ENCODE measurements at regions not wholly inside any gene's neighbourhood (a gene's known extent, or its start where the extent isn't known, plus 50 kb on each side); places are given as distances from the start of the nearest gene placed in this dataset.
"Not testable (repeated sequence)": the region's sequence is repeated elsewhere in the genome, so short reads cannot be mapped to it uniquely, and the experiment has no call there.

DNA sequence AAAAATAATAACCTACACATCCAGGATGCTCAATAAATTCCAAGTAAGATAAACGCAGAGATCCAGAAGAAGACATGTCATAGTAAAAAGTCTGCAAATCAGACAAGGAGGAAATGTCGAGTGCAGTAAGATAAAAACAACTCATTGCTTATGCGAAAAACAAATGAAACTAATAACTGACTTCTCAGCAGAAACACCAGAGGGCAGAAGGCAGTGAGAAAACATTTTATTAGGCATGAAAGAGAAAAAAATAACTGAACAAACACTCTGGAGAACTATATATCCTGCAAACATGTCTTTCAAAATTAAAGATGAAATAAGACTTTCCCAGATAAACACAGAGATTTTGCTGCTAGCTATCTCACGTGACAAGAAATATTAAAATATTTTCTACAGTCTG is 201.3 kb upstream of the CTSO start:
- DNase-seq = no peak

DNA sequence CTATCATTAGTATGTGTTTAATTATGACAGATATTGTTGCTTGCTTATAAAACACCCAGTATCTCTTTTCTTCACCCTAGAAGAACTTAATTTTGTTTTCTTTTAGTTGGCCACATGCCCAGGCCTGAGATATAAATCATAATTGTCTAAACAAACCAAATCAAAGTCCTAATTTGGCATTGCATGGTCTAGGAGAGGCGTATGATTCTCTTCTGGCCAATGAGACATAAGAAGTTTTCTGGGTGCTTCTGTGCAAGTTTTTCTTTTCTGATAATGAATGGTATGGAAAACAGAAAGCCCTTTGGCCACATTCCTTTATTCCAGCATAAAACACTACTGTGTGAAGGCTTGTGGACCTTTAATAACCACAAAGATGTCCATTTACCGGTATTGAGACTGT is 192.9 kb upstream of the CTSO start:
- peak; percentile 12 for DNase-seq

DNA sequence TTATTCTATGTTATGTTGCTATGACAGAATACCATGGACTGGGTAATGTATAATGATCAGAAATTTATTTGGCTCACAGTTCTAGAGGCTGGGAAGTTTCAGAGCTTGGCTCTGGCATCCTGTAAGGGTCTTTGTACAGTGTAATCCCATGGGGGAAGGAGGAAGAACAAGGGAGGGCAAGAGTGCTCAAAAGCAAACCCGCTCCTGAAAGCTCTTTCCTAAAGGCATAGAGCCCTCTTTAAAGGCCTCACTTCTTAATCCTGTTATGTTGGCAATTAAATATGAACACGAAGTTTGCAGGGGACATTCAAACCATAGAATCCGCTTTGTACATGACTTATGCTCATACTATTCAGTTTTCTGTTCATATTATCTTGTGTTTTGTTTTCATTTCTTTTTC is 191.3 kb upstream of the CTSO start:
- DNase-seq = no peak

DNA sequence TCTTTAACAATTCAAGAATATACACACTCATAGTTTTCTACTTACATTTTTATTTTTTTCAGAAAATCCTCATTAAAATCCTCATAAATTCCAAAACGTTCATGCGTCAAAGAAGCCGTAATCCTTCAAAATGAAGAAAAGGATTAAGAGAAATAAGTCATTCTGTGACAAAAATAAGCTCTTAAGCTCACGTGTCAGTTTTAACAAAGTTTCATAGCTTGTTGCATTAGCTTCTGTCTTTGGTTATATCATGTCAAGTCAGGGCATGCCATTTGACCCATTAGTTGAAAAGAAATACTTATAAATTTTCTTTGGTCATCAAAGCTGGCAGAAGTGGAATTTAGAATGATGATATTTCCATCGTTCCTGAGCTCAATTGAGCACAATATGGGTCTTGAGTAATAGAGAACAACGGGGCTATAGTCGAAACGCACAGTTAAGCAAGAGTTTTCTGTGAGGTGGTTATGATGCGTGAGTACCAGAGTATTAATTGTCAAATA is 185.2 kb upstream of the CTSO start:
- DNase-seq = no peak

DNA sequence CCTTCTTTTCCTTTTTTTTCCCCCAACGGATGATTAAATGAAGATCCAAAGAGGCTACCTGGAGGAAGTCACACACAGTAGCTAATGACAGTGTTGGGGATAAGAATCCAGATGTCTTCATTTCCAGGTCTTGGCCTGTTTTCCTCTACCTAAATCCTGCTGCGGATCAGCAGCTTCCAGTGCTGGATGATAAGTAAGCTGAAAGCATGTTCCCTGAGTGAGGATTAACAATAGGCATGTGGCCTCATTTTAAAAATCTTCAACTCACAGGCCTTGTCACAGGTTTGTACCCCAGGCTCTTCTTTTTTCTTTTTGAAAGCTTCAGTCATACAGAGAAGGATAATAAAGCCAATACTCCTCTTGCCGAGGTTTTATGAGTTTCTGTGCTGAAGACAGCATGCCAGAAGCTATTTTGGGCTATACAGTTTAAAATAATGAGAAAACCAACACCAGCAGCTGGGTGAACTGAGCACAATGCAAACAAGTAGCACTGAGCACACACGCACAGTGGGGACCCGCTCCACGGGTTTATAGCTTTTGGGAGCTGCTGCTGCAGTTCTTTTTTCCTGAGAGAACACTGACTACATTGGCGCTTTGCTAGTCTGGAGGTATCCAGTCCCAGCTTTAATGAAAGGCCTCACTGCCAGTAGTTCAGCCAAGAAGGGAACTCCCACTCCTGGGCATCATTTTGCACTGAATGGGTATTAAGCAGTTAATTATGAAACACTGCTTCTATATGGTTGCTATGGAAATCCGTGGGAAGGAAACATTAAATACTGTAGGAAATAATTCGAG is 184.2 kb upstream of the CTSO start:
- DNase-seq = peak; percentile 69

DNA sequence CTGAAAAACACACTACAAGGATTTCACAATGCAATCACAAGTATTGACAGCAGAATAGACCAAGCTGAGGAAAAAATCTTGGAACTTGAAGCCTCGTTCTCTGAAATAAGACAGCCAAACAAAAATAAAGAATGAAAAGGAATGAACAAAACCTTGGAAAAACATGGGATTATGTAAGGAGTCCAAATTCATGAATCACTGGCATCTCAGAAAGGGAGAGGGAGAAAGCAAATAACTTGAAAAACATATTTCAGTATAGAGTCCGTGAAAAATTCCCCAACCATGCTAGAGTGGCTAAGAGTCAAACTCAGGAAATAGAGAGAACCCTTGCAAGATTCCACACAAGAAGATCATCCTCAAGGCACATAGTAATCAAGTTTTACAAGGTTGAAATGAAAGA is 178.5 kb upstream of the CTSO start:
- no peak for DNase-seq

DNA sequence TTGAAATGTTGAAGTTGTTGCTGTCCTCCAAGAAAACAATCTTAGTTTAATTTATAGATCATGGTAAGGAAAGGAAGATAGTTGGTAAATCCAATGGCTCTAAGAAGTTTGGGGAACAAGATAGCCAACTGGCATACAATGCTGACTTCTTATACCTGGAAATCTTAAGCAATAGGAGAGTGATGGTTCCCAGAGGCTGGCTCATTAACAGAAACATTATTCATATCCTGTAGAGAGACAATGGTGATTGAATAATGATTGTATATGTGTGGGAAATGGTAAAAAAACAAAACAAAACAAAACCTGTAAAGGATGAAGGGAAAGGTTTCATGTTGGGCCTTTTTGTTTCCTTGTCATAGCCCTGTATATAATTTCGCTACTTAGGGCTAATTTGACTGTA is 174.9 kb upstream of the CTSO start:
- no peak for DNase-seq

DNA sequence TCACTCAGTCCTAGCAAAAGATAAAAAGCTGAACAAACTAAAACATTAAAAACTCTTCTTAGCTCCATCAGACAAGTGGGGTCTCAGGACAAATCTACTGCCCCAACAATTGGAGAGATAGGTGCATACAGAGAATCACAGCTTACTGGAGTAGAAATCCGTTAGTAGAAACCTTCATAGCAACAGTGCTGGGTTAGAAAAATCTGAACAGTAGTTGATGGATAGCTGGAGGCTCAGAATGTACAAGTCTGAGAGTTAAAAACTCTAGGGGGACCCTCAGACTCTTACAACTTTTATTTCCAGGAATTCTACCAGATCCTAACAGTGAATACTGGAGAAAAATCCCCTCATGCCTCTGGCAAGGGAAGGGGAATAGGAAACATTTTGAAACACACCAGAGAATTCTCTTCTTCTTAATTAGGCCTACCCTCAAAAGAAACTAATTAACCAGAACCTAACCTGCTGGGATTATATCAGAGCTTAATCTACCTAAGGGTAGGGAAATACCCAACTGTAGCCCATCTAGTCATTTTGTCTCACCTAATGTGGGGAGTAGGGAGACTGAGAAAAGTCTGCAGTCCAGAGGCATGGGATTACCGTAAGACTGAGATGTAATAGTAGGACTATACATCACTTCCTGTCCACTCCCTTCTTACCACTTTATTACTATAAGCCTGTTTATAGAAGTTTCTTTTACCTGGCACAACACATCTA is 165.0 kb upstream of the CTSO start:
- DNase-seq = no peak

DNA sequence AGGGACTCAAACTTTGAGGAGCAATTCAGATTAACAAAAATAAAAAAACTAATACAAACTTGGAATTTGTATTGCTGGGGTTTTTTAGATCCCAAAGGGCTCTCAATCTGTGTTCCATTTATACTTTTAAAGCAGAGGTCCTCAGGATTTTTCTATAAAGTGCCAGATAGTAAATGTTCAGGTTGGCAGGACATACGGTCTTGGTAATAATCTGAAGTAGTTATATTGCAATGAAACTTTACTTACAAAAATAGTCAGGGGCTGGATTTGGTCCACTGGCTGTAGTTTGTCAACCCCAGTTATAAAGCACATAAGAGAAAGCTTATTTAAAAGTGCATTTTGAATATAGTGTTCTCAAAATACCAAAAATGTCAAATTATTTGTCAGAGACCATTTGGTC is 164.1 kb upstream of the CTSO start:
- DNase-seq = no peak

DNA sequence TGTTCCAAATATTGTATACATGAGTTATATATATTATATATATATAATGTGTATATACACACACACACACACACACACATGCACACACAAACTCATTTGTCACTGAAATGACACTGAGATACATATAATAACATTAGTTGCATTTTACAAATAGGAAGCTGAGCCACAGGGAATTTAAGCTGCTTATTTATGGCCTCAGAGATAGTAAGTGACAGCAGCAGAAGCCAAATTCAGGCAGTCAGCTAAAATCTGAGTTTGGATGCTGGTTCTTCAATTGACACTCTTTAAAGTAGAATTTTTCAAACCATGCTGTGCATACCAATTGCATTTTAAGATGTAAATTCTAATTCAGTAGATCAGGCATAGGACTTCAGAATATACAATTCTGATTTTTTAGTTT is 163.3 kb upstream of the CTSO start:
- DNase-seq = no peak

DNA sequence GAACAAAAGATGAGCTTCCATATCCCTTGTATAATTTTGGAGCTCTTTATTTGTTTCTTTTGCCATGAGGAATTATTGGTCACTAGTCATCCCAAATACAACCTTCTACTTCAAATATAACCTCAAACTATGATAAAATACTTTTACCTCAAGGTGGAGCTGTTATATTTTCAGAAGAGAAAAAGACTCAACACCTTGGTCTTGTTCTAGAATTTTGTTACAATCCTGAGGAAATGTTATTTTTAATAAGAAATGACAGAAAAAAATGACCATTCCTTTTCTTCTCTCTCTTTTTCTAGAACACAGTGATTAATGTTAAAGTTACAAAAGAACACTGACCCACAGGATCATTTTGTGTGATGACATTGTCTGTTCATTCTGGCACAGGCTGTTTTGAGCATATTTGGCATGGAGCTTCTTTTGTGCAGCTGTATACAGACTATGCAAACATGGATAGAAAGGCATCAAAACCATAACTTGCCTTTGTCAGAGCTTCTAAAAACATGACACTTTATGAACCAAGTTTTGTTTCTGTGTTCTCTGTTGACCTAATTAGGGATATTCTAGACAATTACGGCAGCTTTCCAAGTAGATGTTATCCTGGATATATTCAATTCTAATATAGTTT is 159.6 kb upstream of the CTSO start:
- DNase-seq = no peak

DNA sequence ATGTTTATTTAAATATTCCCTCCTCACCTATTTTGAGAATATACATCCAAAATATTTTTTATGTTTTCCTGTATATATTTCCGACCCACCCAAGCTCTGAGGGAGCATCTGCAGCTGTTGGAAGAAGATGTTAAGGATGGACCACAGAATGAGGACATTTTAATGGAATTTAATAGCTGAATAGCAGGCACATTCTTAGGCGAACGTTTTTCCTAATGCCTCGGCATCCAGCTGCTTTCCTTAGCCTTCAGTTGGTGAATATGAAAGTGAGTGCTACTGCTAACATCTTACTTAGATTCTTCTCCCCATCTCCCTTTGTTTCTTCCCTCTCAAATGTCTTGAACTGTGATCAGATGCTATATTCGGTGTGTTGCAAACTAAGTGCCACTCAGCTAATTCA is 158.0 kb upstream of the CTSO start:
- no peak for DNase-seq

DNA sequence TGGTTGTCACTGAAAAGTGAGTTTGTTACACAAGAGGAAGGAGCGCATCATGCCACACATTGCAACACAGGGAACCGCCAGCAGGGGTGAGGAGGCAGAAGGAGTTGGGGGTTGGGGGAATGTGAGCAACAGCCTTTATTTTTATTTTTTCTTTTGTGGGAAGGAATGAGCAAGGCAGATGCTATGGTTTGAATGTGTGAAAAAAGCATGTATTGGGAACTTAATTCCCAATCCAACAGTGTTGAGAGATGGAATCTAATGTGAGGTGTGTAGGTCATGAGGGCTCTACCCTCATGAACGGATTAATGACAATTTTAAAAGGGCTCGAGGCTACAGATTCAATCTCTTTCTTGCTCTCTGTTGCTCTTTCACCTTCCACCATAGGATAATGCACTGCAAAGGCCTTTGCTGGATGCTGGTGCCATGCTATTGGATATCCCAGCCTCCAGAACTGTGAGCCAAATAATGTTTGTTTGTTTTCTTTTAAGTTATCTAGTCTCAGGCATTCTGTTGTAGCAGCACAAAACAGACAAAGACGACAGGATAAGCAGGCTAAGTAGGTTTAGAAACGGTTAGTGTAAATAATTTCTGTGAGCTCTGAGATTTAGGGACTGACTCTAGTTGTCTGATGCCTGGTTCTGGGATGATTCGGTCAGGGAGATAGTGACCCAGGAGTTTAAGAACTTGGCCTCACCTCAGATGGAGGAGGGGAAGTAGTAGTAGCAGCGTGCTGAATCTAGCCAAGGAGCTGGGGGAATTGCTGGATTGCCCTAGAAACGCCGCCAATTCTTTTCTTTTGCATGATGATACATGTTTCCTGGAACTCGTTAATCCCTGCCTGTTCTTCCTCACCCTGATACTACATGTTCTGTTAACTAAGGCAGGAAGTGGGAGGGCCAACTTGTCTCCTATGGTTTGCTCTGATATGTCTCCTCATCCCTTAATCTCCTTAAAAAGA is 156.6 kb upstream of the CTSO start:
- DNase-seq = no peak

DNA sequence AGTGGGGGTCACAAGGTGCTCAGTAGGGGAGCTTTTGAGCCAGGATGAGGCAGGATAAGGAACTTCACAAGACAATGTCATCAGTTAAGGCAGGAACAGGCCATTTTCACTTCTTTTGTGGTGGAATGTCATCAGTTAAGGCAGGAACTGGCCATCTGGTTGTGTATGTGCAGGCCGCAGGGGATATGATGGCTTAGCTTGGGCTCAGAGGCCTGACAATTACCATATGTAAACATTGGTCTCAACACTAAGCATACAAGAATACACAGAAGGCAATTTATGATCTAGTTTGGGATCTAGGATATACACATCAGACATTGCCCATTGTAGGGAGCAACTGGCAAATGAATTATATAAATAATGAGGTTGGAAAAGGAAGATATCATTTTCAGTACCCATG is 155.4 kb upstream of the CTSO start:
- DNase-seq = not testable (repeated sequence)

DNA sequence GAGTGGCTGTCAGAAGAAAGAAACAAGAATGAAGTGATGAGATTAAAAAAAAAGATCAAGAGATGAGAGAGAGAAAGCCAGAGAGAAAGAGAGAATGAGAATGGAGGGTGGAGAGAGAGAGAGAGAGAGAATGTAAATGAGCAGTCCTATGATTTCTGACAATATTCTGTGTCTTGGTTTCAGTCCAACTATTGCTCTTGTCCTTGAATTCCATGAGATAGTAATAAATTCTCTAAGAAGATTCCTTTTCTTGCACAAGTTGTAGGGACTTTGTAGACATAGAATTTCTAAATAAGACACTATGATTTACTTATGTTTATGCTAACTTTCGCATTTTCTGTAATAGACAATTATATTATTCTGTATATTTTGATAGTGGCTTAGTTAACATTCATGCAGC is 149.6 kb upstream of the CTSO start:
- no peak for DNase-seq

DNA sequence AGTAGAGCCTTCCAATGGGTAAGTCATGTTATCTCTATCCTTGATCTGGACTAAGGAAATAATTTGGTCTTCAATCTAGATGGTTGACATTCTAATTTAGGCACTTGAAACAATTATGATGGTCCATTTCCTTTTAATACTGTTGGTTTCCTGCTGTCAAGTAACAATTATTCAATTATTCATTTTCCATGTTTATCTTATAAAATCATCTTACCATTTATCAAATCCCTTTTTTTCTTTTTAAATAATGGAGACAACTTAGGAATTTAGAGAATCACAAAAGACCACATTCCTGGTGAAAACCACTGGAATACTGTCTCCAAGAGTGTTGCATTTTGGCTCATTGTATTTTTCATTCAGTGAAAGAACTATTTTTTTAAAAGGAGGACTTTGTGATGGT is 148.7 kb upstream of the CTSO start:
- no peak for DNase-seq

DNA sequence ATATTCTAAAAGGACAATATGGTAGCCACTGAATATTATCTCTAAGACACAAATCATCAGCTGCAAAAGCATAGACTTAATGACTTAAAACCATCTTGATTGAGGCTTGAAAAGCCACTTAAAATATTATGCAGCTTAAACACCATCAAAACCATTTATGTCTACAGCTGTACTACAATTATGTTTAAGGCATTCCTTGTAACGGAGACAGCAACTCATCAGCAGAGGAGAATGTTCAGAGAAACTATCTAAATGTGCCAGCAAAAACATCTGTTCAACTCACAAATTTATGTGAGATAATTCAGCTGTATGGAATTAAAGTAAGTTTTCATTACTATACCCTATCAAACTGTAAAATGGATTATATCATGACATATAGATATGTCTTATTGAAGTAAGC is 147.9 kb upstream of the CTSO start:
- DNase-seq = no peak

DNA sequence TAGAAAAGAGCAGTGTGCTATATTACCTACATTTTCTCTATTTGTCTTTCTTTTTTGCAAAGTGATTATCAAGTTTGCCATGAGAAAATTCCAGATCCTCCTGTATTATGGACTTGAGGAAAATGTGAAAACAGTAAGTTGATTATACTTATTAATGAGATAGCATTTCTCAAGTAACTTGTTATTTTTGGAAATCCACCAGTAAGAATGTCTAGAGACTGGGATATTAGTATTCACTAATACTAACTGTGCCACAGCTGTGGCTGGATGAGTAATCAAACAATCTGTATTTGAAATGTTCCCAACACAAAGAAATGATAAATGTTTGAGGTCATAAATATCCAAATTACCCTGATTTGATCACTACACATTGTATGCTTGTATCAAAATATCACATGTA is 147.0 kb upstream of the CTSO start:
- no peak for DNase-seq

DNA sequence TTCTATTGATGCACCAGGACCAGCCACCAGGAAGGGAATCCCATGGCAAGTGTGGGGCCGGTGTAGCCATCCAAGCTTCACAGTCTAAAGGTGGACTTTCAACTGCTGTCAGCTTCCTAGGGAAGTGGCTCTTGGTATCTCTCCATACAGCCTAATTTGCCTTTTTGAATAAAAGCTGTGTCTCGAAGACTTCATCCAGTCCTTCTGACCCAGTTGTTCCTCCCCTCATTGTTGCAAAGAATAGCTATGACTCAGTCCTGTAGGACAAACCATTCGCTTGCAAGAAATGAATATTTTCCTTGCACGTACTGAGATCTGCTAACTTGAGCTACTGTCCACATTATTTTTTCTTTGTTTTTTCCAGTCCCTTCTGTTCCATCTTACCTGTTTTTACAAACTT is 145.1 kb upstream of the CTSO start:
- no peak for DNase-seq

DNA sequence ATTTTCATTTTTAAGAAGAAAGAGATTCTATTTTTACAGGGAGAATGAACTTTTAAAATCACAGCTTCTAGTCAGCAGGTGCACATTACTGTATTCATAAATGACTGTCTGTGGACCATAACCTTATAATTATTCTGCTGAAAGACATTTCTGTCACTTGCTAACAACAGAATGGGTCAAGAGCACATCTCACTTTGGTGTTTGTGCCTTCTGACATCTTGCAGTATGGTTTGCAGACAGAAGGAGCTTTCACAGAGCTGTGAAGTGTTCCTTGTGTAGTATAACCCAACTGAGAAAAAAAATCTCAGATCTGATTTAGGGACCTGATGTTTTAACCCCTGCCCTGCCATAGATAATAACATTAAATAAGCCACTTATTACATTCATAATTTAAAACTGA is 131.4 kb upstream of the CTSO start:
- DNase-seq = no peak

DNA sequence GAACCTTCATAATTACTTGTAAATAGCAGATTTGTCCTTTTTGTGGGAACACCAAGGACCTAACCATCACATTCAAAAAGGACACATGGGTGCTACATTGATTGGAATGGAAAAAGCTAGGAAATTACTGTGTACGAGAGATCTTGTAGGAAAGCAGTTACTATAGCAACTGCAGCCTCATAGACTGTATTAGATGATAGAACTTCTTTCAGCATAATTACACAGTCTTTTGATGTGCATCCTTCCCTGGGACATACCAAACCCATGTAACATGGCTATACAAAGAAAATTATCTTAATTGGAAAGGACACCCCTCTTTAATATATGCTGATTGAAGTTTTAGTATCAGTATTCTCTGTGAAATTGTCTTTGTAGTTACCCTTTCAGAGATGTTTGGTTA is 130.7 kb upstream of the CTSO start:
- DNase-seq = no peak

DNA sequence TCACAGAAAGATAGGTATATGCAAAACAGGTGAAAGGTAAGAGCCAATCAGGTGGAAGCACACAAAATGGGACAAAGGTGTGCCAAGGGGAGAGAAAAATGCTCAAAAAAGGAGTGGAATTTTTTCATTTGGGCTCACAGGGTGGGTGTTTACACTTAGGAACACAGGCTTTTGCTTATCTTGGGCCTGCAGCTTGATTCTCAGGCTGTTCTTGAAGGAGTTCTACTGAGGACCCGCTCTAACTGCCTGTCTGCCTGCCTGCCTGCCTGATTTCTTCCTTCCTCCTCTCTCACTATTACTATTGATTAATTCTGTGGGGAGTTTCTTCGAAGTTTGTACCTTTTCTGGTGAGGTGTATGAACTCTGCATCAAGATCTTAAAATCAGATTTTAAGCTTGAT is 120.3 kb upstream of the CTSO start:
- DNase-seq = no peak

DNA sequence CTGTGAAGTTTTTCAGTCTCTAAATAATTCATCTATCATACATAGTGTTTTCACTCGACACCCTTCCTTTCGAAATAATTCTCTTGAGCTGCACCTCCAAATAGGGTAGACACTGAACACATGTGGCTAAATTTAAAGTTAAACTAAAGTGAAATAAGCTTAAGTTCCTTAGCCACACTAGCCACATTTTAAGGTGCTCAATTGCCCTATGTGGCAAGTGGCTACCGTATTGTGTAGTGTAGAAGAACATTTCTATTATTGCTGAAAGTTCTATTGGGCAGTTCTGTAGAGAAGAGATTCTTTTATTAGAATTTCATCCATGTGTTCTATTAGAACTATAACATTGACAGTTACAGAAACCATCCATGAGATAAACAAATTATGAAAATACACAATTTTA is 107.0 kb upstream of the CTSO start:
- no peak for DNase-seq
